ENCODE measurements at regions not wholly inside any gene's neighbourhood (a gene's known extent, or its start where the extent isn't known, plus 50 kb on each side); places are given as distances from the start of the nearest gene placed in this dataset.

- Histone ChIP-seq H3K9ac (ENCODE audit: low read depth, low read length, poor library complexity, severe bottlenecking) (no peak overlapping the region), H3K9me2 (replicated peaks; ENCODE audit: low read depth, low read length) (no peaks in the 10 kb centered on the region), H4K20me1 (ENCODE audit: insufficient read depth, low read length, poor library complexity, severe bottlenecking) (no peaks in the 10 kb centered on the region), H3K27me3 (ENCODE audit: insufficient read depth, low read length, poor library complexity, severe bottlenecking) (no peaks in the 10 kb centered on the region), H3K4me1 (ENCODE audit: insufficient read depth, low read length, poor library complexity, severe bottlenecking) (no peaks in the 10 kb centered on the region), H2AFZ (ENCODE audit: low read length) (no peak overlapping the region), H3K4me2 (ENCODE audit: low read depth, low read length, poor library complexity, severe bottlenecking) (no peak overlapping the region), H3K4me3 (ENCODE audit: low read length, poor library complexity, severe bottlenecking) (no peak overlapping the region), H3K36me3 (ENCODE audit: insufficient read depth, low read length) (no peaks in the 10 kb centered on the region), H3K9me3 (ENCODE audit: insufficient read depth, low read depth, low read length) (no peaks in the 10 kb centered on the region), H3F3A (ENCODE audit: low read depth) (no peaks in the 10 kb centered on the region), H3K79me2 (ENCODE audit: insufficient read depth, low read length) (no peaks in the 10 kb centered on the region)
- TF ChIP-seq EZH2phosphoT487 (IDR thresholded peaks at IDR 0.05; ENCODE audit: borderline replicate concordance) (no peak), CTCF (conservative IDR thresholded peaks at IDR 0.05; ENCODE audit: low read length) (no peak)
Observed at GRCh38 chr9:30127371-30127770, 2257.1 kb upstream of the ACO1 start.

- no peak overlapping the region for H3K9ac ChIP-seq (ENCODE audit: low read depth, low read length, poor library complexity, severe bottlenecking)
- H3F3A ChIP-seq (ENCODE audit: low read depth) = no peaks in the 10 kb centered on the region
- no peak overlapping the region for H3K4me3 ChIP-seq (ENCODE audit: low read length, poor library complexity, severe bottlenecking)
- no peaks in the 10 kb centered on the region for H3K36me3 ChIP-seq (ENCODE audit: insufficient read depth, low read length)
- no peaks in the 10 kb centered on the region for H4K20me1 ChIP-seq (ENCODE audit: insufficient read depth, low read length, poor library complexity, severe bottlenecking)
- H3K9me3 ChIP-seq (ENCODE audit: insufficient read depth, low read depth, low read length) = no peaks in the 10 kb centered on the region
- TF ChIP-seq EZH2phosphoT487 (IDR thresholded peaks at IDR 0.05; ENCODE audit: borderline replicate concordance) = no peak
- no peak for TF ChIP-seq CTCF (conservative IDR thresholded peaks at IDR 0.05; ENCODE audit: low read length)
- H3K27me3 ChIP-seq (ENCODE audit: insufficient read depth, low read length, poor library complexity, severe bottlenecking) = no peaks in the 10 kb centered on the region
- H3K79me2 ChIP-seq (ENCODE audit: insufficient read depth, low read length) = no peaks in the 10 kb centered on the region
- H3K4me1 ChIP-seq (ENCODE audit: insufficient read depth, low read length, poor library complexity, severe bottlenecking) = no peaks in the 10 kb centered on the region
- no peak overlapping the region for H2AFZ ChIP-seq (ENCODE audit: low read length)
- no peaks in the 10 kb centered on the region for H3K9me2 ChIP-seq (replicated peaks; ENCODE audit: low read depth, low read length)
- H3K4me2 ChIP-seq (ENCODE audit: low read depth, low read length, poor library complexity, severe bottlenecking) = no peak overlapping the region
Observed at GRCh38 chr9:30140407-30140806, 2244.0 kb upstream of the ACO1 start.

- Histone ChIP-seq H2AFZ (ENCODE audit: low read length) (no peak overlapping the region), H3K27me3 (ENCODE audit: insufficient read depth, low read length, poor library complexity, severe bottlenecking) (no peaks in the 10 kb centered on the region), H3K9me3 (ENCODE audit: insufficient read depth, low read depth, low read length) (no peaks in the 10 kb centered on the region), H3K79me2 (ENCODE audit: insufficient read depth, low read length) (no peaks in the 10 kb centered on the region), H3K9ac (ENCODE audit: low read depth, low read length, poor library complexity, severe bottlenecking) (no peak overlapping the region), H3F3A (ENCODE audit: low read depth) (no peaks in the 10 kb centered on the region), H3K4me2 (ENCODE audit: low read depth, low read length, poor library complexity, severe bottlenecking) (no peak overlapping the region), H3K4me3 (ENCODE audit: low read length, poor library complexity, severe bottlenecking) (no peak overlapping the region), H3K36me3 (ENCODE audit: insufficient read depth, low read length) (no peaks in the 10 kb centered on the region), H3K4me1 (ENCODE audit: insufficient read depth, low read length, poor library complexity, severe bottlenecking) (no peaks in the 10 kb centered on the region), H3K9me2 (replicated peaks; ENCODE audit: low read depth, low read length) (no peaks in the 10 kb centered on the region; the same call in 1 of the 2 replicates), H4K20me1 (ENCODE audit: insufficient read depth, low read length, poor library complexity, severe bottlenecking) (no peaks in the 10 kb centered on the region)
- TF ChIP-seq CTCF (conservative IDR thresholded peaks at IDR 0.05; ENCODE audit: low read length) (no peak), EZH2phosphoT487 (IDR thresholded peaks at IDR 0.05; ENCODE audit: borderline replicate concordance) (no peak)
Observed at GRCh38 chr9:30160570-30160969, 2223.9 kb upstream of the ACO1 start.

All from Loucy (cell line).